ENCODE measurements at regions not wholly inside any gene's neighbourhood (a gene's known extent, or its start where the extent isn't known, plus 50 kb on each side); places are given as distances from the start of the nearest gene placed in this dataset.

DNA sequence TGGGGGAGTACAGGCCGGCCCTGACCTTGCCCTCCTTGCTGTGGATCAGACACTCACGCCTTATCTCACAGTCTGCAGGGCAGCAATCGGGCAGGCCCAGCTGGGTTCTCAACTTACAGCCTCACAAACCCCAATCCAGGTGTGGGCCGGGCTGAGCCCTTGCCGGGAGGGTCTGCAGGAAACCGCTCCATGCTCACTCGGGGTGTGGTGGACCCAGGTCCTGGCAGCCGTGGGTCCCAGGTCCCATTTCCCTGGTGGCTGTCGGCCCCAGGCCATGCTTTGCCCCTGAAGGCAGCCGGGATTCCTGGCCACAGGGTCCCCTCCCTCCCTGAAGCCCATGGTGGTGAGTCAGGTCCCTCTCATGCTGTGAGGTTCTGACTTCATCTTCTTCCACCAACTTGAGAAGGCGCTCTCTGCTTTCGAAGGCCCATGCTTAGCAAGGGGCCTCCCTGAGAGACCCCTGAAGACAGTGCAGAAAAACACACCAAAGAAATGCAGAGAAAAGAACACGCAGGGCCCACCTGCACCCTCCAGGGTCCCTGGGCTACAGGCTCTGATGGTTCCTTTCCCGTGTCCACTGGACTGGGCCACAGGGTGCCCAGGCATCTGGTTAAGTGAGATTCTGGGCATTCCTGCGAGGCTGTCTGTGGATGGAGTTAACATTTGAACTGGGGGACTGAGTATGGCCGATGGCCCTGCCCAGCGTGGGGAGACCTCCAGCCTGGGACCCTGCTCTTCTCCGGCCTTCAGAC, 588.2 kb downstream of the BRD1 start:
- DNase-seq (ENCODE audit: low read depth in 3 of 3) = no peak

DNA sequence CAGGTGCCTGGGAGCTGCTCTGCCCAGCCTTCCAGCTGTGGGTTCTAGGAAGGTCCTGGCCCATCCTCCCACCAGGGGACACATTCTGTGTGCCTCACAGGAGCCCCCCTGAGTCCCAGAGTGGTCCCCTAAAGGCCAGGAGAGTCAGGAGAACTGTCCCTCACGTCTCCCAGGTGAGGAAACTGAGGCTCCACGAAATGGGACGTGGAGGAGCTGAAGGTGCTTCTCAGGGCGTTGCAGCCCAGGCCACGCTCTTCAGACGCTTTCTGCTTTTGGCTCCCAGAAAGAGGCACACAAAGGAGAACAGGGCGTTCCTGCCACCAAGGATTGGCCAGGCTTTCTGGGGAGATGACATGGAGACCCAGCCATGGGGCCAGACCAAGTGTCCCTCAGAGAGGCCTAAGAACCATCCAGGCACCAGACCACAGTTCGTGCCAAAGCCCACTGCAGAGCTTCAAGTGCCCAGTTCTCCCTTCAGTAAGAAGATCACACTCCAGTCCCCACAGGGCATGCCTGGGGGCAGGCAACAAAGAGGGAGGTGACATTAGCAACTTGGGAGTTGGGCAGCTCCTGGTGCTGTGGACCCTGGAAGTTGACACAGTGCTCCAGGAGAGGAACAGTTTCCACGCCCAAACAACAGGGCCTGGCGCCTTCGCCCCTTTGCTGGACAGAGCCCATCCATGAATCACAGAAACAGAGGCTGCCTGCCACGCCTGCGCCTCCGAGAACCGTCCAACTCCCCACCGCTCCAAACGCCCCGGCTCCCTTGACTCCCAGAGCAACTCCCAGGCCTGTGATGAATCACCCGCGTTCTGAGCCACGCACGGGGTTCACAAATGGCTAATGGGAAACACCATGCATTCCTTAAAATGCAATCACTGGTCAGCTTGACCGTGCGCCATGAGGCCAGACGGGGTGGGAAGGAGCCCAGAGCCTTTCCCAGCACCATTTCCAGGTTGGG, 589.2 kb downstream of the BRD1 start:
- DNase-seq (ENCODE audit: low read depth in 3 of 3) = no peak

DNA sequence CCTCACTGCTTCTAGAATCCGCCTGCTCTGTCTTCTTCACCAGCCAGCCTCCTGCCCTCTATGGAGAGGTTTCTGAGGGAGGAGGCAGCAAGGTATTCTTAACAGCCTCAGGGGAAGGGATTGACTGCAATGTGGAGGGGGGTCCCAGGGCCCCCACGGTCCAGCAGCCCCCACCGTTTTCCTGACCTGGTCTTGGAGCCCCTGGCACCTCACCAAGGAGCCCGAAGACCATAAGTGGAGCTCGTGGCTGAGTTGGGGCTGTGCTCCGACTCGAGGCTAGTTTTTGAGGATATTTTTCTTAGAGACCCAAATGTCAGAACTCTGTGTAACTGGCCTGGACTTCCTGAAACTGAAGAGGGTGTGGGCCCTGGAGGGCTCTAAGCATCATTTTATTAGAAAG, 590.0 kb downstream of the BRD1 start:
- no peak for DNase-seq (ENCODE audit: low read depth in 3 of 3)

DNA sequence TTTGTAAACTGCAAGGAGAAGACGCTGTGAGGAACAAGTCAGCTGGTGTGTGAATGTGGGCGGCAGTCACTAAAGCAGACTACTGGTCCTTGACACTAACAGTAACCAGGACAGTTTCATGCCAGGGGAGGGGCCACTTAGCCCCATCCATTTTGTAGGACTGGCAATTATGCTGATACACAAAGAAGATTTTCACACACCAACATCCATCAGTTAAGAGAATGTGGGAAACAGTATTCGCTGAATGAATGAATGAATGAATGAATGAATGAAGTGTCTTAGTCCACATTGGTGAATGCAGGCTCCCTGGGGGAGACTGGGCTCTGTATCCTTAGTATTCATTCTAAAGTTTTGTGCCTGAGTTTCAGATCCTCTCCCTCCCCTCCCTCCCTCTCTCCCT, 590.4 kb downstream of the BRD1 start:
- no peak for DNase-seq (ENCODE audit: low read depth in 3 of 3)

DNA sequence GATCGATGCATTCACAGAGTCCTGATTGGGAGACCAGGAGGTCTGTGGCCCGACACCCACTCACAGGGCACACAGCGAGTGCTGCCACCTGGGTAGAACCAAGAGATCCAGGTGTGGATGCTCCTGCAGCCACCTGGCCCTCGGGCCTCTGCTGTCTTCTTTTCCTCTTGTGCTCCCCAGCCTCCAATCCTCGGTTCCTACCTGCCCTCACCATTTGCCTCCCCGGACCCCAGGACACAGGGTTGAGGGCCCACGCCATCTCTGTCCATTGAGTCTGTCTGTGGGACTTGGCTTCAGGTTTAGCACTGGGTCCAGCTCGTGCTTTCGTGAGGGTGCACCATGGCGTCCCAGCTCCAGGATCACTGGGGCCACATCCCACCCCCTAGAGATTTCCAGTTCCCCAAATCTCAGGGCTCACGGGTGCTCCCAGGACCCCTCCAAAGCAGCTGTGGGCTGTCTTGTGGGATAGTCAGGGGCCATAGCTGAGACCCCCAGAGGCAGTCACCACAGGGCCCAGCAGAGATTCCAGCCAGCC, 591.1 kb downstream of the BRD1 start:
- no peak for DNase-seq (ENCODE audit: low read depth in 3 of 3)

DNA sequence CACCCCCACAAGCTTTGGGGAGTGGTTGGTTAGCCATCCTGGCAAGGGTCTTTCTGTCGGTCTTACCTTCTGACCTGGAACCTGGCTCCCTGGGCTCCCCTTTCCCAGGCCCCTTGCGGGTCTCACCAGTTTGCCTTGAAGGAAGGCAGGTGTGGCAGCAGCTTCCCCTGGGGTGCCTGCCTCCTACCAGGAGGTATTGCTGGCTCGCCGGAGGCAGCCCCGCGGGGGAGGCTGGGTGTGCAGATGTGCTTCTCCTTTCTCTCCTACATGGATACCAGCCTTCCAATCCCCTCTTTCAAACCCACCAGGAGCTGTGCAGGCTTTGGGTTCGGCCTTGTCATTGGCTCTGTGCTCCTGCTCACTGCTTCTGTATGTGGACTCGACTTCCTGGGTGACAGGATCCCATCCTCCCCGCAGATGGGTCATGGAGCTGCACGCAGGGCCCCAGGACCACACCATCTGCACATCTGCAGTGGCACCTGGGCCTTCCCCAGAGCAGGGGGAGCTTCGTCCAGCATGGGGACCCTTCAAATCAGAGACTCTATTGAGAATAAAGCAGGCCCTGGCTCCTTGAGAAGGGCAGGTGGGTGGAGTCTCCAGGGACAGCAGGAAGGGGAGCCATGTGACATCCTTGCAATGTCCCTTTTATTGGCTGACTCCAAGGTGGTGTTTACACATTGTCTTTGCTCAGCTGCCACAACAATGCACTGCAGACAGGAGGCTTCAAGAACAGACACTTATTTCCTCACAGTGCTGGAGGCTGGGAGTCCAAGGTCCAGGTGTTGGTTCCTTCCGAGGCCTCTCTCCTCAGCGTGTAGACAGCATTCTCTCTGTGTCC, 592.0 kb downstream of the BRD1 start:
- DNase-seq (ENCODE audit: low read depth in 3 of 3) = no peak

DNA sequence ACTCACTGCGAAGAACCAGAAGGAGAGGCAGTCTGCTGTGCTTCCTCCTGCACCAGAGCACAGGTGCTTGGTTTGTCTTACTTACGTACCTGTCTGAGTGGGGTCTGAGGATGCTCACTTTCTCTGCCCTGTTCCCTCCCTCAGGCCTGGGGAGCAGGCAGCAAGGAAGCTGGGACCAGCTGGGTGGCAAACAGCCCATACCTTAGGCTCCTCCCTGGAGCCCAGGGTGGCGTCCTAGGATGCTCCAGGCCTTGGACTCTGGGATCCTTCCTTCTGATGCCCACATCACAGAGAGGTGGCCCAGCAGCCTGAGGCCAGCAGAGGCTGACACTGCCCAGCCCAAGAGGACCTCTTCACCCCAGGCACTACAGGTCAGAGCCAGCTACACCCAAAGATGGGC, 593.2 kb downstream of the BRD1 start:
- DNase-seq (ENCODE audit: low read depth in 3 of 3) = no peak

DNA sequence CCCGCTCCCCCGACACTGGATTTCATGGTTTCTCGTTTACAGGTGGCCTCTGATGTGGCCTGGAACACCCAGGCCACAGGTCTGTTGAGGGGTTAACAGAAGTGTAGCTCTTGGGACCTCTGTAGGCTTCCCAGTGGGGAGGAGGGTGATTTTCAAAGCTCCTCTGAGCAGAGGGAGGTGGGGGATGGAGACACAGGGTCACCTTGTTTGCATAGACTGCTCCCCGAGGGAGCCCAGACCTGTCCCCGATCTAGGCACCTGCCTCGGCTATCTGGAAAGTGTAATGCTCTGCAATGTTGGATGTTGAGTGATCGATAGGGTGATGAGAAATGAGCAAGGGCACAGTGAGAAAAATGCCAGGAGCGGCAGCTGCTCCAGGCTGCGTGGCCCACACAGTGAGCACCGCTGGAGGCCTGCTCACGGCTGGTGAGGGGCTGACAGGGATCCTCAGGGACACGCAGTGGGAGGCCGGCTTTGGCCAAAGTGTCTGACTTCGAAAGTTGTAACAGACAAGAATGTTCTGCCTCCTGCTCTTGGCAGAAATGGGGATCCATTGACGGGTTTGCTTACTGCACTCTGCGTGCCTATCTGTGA, 594.1 kb downstream of the BRD1 start:
- no peak for DNase-seq (ENCODE audit: low read depth in 3 of 3)

DNA sequence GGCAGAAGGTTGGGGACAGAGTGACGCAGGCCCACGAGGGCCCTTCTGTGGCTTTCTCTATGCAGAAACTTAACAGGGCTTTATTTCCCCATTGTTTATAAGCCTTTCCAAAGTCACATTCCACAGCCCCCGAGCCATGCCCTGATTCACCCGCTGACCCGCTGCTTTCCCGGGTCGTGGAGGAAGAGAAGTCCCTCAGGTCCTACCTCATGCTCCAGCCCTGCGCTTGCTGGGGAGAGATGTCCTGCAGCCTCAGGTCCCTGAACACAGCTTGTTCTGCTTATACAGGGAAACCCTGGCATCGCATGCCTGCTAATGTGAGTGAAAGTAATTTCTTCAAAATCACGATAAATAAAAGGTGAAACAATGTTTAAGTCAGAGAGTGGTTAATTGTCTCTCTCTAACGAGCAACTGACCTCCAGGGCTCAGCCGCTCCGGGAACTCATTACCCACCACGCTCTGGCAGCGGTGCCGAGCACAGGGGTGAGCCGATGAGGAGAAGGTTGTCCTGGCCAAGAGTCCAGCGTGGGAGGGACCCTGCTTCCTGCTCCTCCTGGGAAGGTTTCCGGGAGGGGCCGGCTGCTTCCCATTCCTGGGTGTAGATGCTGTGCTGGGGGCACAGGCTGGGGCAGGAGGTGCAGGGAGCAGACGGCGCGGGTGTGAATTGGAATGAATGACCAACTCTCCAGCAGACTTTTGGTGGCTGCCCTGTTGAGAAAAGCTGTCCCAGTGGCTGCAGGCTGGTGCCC, 595.2 kb downstream of the BRD1 start:
- no peak for DNase-seq (ENCODE audit: low read depth in 3 of 3)

DNA sequence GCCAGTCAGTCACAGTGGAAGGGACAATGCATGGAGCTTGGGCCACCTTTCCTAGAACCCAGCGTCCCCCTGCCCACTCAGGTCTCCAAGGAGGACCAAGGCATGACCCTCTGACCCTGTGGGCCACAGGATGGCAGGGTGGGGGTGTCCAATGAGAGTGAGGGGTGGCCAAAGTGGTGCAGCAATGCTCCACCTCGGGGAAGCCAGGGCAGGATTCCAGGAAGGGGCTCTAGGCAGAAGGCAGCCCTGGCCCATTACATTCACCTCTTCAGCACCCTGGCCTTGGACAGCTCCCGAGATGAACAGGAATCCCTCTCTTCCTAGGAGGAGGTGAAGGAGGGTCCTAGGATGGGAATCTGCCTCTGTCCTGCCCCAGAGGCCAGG, 597.5 kb downstream of the BRD1 start:
- DNase-seq (ENCODE audit: low read depth in 3 of 3) = no peak

DNA sequence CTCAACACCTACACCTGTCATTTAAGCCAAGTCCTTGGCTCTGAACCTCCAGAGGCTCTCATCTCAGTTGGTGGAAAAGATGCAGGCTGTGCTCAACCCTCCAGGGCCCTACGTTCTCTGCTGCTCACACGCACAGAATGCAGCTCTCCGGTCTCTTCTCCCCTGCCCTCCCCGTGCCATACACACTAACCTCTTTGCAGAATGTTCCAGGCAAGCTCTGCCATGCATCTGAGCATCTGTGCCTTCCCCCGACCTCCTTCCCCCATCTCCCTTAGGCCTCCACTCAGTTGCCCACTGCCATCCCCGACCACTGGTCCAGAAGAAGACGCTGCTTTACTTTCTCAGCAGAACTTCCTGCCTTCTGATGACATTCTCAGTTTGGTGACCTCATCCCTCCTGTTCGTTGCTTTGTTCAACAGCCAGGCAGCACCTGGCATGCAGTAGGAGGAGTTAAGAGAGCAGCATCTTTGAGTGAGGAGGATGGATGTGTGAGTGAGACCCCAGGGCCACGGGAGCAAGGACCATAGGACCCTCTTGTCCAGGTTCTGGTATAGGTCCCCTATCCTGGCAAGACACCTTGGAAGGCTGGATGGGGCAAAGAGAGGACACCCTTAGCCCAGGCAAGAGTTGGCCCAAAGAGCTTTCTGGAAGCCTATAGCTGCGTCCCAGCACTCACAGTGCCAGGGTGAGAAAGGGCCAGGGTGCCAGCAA, 598.0 kb downstream of the BRD1 start:
- no peak for DNase-seq (ENCODE audit: low read depth in 3 of 3)

DNA sequence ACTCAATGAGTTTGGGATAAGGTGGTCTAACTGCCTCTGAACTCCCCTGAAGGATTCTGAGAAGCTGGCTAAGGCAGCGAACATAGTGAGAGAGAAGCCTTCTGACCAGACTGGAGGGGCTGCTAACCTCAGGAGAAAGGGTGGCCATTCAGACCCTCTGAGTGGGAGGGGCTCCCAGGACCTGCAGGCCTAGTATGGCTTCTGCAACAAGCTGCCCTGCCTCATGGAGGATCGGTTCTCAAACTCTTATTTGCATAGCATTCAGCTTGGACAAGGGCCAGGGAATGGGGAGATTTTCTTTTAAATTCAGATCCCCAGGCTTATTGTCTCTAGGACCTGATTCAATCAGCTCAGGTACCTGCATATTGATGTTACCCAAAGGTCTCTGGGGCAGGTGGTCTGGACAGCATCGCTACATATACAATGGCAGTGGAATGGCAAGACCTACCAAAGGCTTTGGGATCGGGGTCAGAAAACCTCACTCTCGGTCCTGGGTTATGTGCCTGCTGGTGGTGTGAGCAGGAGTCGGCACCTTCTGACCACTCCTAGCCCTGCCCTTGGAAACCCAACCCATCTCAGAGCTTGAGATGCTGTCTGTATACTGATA, 599.1 kb downstream of the BRD1 start:
- DNase-seq (ENCODE audit: low read depth in 3 of 3) = no peak

DNA sequence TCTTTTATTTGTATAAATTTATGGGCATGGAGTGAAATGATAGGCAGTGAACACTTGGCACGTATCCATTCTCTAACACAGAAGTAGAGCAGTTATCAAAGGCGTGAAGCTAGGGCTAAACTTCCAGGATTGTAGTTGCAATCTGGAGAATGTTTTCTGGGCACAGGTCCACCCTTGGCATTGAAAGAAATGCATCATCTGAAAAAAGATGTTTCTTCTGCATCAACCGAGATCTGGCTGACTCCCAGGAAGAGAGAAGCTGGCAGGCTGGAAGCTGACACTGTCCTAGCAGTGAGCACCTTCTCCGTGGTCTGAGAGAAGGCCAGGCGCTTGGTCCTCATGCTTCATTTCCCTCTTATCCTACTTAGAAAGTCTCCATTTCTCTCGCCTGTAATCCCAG, 600.0 kb downstream of the BRD1 start:
- DNase-seq (ENCODE audit: low read depth in 3 of 3) = no peak

DNA sequence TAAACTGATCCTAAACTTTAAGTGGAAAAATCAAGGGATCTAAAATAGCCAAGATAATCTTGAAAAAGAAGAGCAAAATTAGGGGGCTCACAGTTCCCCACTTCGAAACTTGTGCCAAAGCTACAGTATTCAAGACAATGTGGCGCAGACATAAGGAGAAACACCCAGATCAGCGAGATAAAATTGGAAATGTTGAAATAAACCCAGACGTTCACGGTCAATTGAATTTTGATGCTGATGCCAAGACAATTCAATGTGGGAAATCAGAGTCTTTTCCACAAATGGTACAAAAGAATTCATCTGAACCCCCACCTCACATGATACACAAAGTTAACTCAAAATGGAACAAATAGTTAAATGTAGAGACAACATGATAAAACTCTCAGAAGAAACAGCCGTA, 601.6 kb downstream of the BRD1 start:
- DNase-seq (ENCODE audit: low read depth in 3 of 3) = no peak

DNA sequence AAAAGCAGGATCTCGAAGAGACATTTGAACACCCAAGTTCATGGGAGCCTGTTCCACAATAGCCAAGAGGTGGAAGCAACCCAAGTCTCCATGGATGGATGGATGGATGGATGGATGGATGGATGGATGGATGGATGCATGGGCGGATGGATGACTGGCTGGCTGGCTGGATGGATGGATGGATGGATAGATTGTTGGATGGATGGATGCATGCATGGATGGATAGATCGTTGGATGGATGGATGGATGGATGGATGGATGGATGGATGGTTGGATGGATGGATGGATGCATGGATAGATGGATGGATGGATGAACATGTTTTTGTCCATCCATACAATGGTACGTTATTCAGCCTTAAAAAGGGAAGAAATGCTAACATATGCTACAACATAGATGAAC, 603.4 kb downstream of the BRD1 start:
- DNase-seq (ENCODE audit: low read depth in 3 of 3) = no peak

DNA sequence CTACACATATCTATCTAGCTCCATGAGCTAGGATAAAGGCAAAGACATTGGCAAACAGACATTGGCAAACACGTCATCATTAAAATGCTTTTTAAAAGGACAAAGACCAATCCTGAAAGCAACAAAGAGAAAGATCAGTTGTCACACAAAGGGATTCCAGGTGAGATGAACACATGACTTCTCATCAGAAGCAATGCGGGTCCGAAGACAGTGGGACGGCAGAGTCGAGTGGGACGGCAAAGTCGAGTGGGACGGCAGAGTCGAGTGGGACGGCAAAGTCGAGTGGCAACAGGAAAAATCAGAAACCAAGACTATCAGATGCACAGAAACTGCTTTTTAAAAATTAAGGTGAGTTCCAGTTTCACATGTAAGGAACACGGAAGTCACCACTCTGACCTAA, 609.5 kb downstream of the BRD1 start:
- no peak for DNase-seq (ENCODE audit: low read depth in 3 of 3)

DNA sequence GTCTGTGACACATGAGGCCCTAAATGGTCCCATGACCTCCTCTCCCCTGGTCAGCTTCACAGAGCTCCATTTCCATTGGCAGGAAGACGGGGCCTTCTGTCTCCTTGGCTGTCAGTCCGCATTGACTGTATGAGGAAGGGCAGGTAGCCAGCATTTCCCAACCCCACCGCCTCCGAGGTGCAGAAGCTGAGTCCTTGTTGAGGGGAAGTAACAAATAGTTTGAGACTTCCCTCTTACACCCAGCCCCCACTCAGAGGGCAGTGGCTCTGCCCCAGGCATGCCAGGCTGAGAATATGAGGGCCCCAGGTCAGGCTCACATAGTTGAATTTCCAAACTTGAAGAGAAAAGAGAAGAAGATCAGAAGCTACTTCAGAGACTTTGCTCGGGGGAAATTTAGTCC, 611.1 kb downstream of the BRD1 start:
- no peak for DNase-seq (ENCODE audit: low read depth in 3 of 3)

DNA sequence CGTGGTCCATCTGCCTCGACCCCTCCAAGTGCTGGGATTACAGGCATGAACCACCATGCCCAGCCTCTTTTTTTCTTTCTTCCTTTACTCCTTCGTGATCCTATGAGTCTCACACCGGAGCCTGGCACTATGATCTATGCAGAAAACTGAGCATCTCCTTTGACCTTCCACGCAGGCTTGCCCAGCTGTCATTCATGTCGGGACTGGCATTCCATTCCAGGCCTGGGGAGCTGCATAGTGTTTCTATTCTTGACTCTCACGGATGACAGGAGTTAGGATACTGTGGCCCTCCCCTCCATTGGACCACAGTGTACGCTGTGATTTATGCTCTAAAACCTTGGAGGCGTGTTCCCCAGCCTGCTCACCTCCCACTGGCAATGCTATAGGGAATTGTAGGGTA, 611.8 kb downstream of the BRD1 start:
- no peak for DNase-seq (ENCODE audit: low read depth in 3 of 3)

DNA sequence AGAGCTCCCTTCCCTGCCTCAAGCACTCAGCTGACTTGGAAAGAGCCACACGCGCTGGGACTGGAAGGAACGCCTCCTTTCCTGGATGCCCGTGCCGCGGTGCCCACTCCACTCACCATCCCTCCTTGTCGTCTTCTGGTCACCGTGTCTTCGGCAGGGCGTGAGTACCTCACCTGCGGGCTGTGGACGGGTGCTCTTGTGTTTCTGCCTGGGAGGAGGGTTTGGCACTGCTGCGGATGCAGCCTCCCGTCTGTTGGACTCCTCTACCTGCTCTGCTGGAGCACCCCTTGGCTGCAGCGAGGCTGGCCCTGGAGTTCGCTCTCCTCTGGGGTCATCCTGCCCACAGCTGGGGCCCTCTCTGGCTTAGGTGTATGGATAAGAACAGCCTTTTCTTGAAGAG, 612.7 kb downstream of the BRD1 start:
- DNase-seq (ENCODE audit: low read depth in 3 of 3) = no peak
